GM06990 (cell line): ENCODE measurements at regions not wholly inside any gene's neighbourhood (a gene's known extent, or its start where the extent isn't known, plus 50 kb on each side); places are given as distances from the start of the nearest gene placed in this dataset.

Experiments
- DNase-seq: peaks from one replicate; pipeline ENCODE4 v3.0.0-alpha.2; 2011; ENCODE audit not compliant: insufficient read length; ENCODE audit errors: extremely low read depth
- H3K27me3 ChIP-seq: replicated peaks from 2 replicates; pipeline ENCODE4 v1.6.0; 2011; ENCODE audit warnings: low read length; ENCODE audit not compliant: control insufficient read depth, insufficient read depth
- H3K36me3 ChIP-seq: 2 replicates; pipeline ENCODE4 v1.5.1; 2011; ENCODE audit warnings: low read length; ENCODE audit not compliant: control insufficient read depth, insufficient read depth
- H3K4me3 ChIP-seq: replicated peaks from 2 replicates; pipeline ENCODE4 v1.5.1; 2011; ENCODE audit warnings: low read depth, mild to moderate bottlenecking, control low read depth, low read length
- CTCF ChIP-seq: IDR thresholded peaks from 2 replicates; pipeline ENCODE4 v1.5.1; 2011; ENCODE audit warnings: low read length, control low read depth, mild to moderate bottlenecking, inconsistent platforms; ENCODE audit not compliant: insufficient read depth, poor library complexity, severe bottlenecking

- no peak for DNase-seq
Observed at GRCh38 chr20:60491051-60491581, 532.9 kb downstream of the CDH26 start.

GRCh38 chr20:60494476-60494875 is 536.3 kb downstream of the CDH26 start:
- TF ChIP-seq CTCF = no peak
- Histone ChIP-seq H3K27me3 (no peaks in the 10 kb centered on the region), H3K36me3 (no peaks in the 10 kb centered on the region), H3K4me3 (no peak overlapping the region)
- no peak for DNase-seq

More at GRCh38 chr20:60491051-60491581, 532.9 kb downstream of the CDH26 start:
- no peaks in the 10 kb centered on the region for H3K36me3 ChIP-seq
- TF ChIP-seq CTCF = no peak
- H3K4me3 ChIP-seq = no peak overlapping the region
- H3K27me3 ChIP-seq = no peaks in the 10 kb centered on the region

DNA sequence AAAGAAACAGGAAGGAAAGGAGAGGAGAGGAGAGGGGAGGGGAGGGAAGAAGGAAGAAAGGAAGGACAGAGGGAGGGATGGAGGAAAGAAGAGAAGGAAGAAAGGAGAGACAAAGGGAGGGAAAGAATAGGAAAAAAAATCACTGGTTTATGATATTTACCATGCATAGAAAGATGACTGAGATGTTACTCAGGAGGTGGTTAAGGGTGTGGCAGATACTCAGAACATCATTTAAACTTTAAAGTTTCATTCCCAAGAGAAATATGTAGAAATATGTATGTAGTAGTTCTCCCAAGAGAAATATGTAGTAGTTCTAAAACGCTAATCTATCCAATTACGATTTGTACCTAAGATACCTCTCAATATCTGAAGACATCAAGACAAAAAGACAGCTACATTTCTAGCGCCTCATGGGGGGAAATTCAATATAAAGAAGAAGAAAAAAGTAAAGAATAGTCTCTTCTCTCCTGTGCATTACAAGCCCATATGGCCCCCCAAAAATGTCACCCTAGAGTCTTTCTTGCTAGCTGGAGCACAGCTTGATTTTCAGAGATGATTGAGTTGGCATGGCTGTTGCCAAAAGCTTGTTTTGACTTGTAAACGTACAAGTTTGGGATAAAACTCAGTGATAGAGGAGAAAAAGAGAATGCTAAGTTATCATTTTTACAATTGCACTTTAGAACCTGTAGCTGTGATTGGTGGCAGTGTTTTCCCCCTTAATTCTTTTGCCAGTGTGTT is 539.2 kb downstream of the CDH26 start:
- Histone ChIP-seq H3K4me3 (no peak overlapping the region), H3K36me3 (no peaks in the 10 kb centered on the region), H3K27me3 (no peaks in the 10 kb centered on the region)
- DNase-seq = no peak
- no peak for TF ChIP-seq CTCF

GRCh38 chr20:60500038-60500701 is 541.9 kb downstream of the CDH26 start:
- no peak for DNase-seq
- H3K4me3 ChIP-seq = no peak overlapping the region
- no peak for TF ChIP-seq CTCF
- H3K36me3 ChIP-seq = no peaks in the 10 kb centered on the region
- no peaks in the 10 kb centered on the region for H3K27me3 ChIP-seq

- TF ChIP-seq CTCF = no peak
- Histone ChIP-seq H3K4me3 (no peak overlapping the region), H3K36me3 (no peaks in the 10 kb centered on the region), H3K27me3 (no peaks in the 10 kb centered on the region)
- DNase-seq = no peak
Observed at GRCh38 chr20:60501048-60501447, 542.8 kb downstream of the CDH26 start.
